GM13977 (cell line): ENCODE measurements at regions not wholly inside any gene's neighbourhood (a gene's known extent, or its start where the extent isn't known, plus 50 kb on each side); places are given as distances from the start of the nearest gene placed in this dataset.

Experiments used
- DNase-seq: peaks from one replicate; pipeline ENCODE4 v3.0.0; 2012; ENCODE audit warnings: low spot score
- in situ Hi-C: fragments of 300-500 bp; cut with MboI; formaldehyde crosslinking; loops from one replicate; pipeline ENCODE4 v1.12.0; 2022; ENCODE audit warnings: low sequenced_read_pairs, low pct_unique_long_range_greater_than_20kb, mixed read lengths, inconsistent platforms; ENCODE audit not compliant: unreplicated experiment
- TF ChIP-seq, protein P1 (sequence below): IDR thresholded peaks from 2 replicates; pipeline ENCODE4 v1.5.1; 2012; ENCODE audit warnings: mild to moderate bottlenecking, control low read depth; ENCODE audit not compliant: insufficient read depth; ENCODE audit errors: extremely low read depth, missing control alignments

DNA sequence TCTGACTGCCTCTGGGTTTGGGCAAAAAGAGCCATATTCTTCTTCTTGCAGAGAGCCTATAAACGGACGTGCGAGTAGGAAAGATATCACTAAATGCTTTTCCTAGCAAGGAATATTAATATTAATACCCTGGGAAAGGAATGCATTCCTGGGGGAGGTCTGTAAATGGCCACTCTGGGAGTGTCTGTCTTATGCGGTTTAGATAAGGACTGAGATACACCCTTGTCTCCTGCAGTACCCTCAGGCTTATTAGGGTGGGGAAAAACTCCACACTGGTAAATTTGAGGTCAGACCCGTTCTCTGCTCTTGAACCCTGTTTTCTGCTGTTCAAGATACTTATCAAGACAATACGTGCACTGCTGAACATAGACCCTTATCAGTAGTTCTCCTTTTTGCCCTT, 763.8 kb downstream of the SLITRK5 start:
- in situ Hi-C loops = no loop called here
- TF ChIP-seq, protein P1, sequence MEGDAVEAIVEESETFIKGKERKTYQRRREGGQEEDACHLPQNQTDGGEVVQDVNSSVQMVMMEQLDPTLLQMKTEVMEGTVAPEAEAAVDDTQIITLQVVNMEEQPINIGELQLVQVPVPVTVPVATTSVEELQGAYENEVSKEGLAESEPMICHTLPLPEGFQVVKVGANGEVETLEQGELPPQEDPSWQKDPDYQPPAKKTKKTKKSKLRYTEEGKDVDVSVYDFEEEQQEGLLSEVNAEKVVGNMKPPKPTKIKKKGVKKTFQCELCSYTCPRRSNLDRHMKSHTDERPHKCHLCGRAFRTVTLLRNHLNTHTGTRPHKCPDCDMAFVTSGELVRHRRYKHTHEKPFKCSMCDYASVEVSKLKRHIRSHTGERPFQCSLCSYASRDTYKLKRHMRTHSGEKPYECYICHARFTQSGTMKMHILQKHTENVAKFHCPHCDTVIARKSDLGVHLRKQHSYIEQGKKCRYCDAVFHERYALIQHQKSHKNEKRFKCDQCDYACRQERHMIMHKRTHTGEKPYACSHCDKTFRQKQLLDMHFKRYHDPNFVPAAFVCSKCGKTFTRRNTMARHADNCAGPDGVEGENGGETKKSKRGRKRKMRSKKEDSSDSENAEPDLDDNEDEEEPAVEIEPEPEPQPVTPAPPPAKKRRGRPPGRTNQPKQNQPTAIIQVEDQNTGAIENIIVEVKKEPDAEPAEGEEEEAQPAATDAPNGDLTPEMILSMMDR = no peak
- no peak for DNase-seq

DNA sequence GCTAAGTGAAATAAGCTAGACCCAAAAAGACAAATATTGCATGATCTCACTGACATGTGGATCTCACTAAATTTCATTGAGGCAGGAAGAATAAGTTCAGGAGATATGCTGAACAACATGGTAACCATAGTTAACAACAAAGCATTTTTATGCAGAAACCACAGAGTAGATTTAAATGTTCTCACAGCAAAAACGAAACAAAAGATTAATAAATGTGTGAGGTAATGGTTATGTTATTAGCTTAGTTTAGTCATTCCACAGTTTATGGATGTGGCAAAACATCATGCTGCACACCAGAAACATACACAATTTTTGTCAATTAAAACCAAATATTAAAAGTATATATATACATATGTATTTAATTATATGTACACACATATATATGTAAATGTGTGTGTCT, 765.8 kb downstream of the SLITRK5 start:
- DNase-seq = no peak
- TF ChIP-seq, protein P1 = no peak
- in situ Hi-C loops = no loop called here

- TF ChIP-seq, protein P1 = no peak
- DNase-seq = no peak
- in situ Hi-C loops = no loop called here
Observed at GRCh38 chr13:88450515-88450914, 779.3 kb downstream of the SLITRK5 start.

GRCh38 chr13:88456151-88456550, 785.0 kb downstream of the SLITRK5 start:
- TF ChIP-seq, protein P1 = no peak
- in situ Hi-C loops = no loop called here
- no peak for DNase-seq

GRCh38 chr13:88459331-88459730, 788.2 kb downstream of the SLITRK5 start:
- in situ Hi-C loops = no loop called here
- TF ChIP-seq, protein P1 = no peak
- DNase-seq = no peak

DNA sequence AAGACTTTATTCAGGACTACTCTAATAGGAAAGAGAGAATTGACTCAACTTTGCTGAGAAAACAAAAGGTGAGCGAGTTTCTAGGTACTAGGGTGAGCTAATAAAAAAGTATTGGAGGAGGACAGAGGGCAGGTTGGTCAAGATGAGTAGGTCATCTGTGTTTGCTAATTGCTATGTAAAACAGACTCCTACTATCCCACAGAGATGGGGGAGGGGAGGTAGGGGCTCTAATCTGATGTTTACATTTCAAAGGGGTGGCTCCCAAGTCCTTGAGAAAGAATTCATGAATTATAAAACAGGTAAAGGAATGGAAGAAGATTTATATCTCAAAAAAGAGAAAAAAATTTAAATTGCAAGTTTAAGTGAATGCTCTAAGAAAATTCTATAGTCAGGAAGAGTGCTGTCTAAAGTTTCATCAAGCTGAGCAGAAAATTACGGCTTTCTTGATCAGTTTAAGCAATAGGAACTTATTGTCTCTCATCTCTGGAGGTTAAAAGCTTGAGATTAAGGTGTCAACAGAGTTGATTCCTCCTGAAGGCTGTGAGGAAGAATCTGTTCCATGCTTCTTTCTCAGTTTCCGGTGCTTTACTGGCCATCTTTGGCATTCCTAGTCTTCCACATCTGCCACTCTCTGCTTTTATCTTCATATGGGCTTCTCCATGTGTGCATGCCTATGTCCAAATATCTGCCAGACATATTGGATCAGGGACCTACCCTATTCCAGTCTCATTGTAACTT, 790.3 kb downstream of the SLITRK5 start:
- in situ Hi-C loops = no loop called here

More for the DNA sequence above, 790.3 kb downstream of the SLITRK5 start:
- no peak for DNase-seq
- TF ChIP-seq, protein P1 = no peak
